SJCRH30 (cell line): ENCODE measurements at regions not wholly inside any gene's neighbourhood (a gene's known extent, or its start where the extent isn't known, plus 50 kb on each side); places are given as distances from the start of the nearest gene placed in this dataset.
A peak's percentile ranks its signal among the peaks of the same experiment; 100 is the strongest.

ENCODE experiments used
- DNase-seq, 2 experiments: peaks; one replicate each; pipeline ENCODE4 v3.0.0-alpha.2; 2015 to 2020
- H3K27ac ChIP-seq: fragments of 250-450 bp; sonication (Bioruptor Pico); 2 replicates; pipeline ENCODE4 v1.5.1; 2020; ENCODE audit warnings: mild to moderate bottlenecking, moderate library complexity
- H3K27me3 ChIP-seq: fragments of 250-450 bp; sonication (Bioruptor Pico); 2 replicates; pipeline ENCODE4 v1.5.1; 2020; ENCODE audit warnings: mild to moderate bottlenecking, moderate library complexity
- H3K36me3 ChIP-seq: fragments of 250-450 bp; sonication (Bioruptor Pico); 2 replicates; pipeline ENCODE4 v1.5.1; 2020; ENCODE audit warnings: mild to moderate bottlenecking, moderate library complexity
- H3K4me1 ChIP-seq: fragments of 250-450 bp; sonication (Bioruptor Pico); 2 replicates; pipeline ENCODE4 v1.5.1; 2020; ENCODE audit warnings: mild to moderate bottlenecking, moderate library complexity
- H3K4me3 ChIP-seq: fragments of 250-450 bp; sonication (Bioruptor Pico); 2 replicates; pipeline ENCODE4 v1.5.1; 2020; ENCODE audit warnings: mild to moderate bottlenecking, moderate library complexity
- H3K9me3 ChIP-seq: fragments of 250-450 bp; sonication (Bioruptor Pico); replicated peaks from 2 replicates; pipeline ENCODE4 v1.5.1; 2020; ENCODE audit warnings: mild to moderate bottlenecking, moderate library complexity

DNA sequence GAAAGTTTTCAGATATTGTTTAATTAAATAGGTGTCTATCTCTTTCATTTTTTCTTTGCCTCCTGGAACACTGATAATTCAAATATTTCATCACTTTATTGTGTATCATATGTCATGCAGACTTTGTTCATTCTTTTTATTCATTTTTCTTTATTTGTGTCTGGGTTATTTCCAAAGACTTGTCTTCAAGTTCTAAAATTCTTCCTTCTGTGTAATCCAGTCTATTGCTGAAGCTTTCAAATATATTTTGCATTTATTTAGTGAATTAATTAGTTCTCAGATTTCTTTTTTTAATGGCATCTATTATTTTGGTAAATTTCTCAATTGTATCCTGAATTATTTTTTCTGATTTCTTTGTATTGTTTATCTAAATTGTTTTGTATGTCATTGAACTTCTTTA lies 70.1 kb downstream of the ZNF330 start:
- H3K4me3 ChIP-seq, result no peak overlapping the region
- H3K9me3 ChIP-seq, result no peaks in the 10 kb centered on the region
- no peaks in the 10 kb centered on the region for H3K4me1 ChIP-seq
- H3K27me3 ChIP-seq, result no peaks in the 10 kb centered on the region
- no peaks in the 10 kb centered on the region for H3K36me3 ChIP-seq
- no peak for DNase-seq
- H3K27ac ChIP-seq, result no peak overlapping the region

DNA sequence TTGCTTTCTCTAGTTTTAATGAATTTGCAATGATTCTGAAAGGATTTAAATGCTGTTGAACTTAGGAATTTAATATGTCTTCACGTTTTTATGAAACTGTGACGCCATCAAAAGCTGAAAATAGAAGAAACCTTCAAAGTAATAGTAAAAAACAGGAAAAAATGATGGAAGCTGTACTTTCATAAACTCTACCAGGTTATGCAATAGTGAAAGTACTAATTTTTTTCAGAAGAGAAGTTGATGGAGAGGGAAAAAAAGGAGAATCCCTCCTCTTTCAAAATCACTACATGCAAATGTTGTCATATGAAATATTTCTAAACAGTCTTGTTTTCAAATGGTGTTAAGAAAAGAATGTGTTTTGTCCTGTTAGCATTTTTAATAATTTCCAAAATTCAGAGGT lies 73.6 kb downstream of the ZNF330 start:
- Histone ChIP-seq H3K27ac (no peak overlapping the region), H3K27me3 (no peaks in the 10 kb centered on the region)
- no peak for DNase-seq

DNA sequence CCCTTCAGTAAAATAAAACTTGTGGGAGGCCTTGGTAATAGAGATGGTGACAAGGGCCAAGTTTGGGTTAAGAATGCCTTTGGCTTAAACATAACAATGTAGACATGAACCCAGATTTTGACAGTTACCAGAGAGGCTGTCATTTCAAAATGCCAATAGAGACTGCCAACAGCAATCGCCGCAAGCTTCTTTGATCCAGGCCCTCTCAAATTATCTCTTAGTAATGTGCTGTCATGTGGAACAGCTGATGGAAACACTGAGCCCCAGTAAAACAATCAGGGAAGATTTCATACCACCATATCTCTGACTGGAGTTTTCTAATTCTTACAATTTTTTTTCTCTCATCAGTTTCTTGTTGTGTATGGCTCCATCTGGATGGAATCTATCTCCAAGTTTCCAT lies 80.5 kb downstream of the ZNF330 start:
- no peaks in the 10 kb centered on the region for H3K4me1 ChIP-seq
- no peak overlapping the region for H3K4me3 ChIP-seq
- no peak overlapping the region for H3K27ac ChIP-seq
- H3K9me3 ChIP-seq, result no peaks in the 10 kb centered on the region
- no peaks in the 10 kb centered on the region for H3K36me3 ChIP-seq
- H3K27me3 ChIP-seq, result no peaks in the 10 kb centered on the region
- no peak for DNase-seq

More for the DNA sequence above, 73.6 kb downstream of the ZNF330 start:
- no peaks in the 10 kb centered on the region for H3K36me3 ChIP-seq
- H3K4me1 ChIP-seq, result no peaks in the 10 kb centered on the region
- H3K9me3 ChIP-seq, result no peaks in the 10 kb centered on the region
- no peak overlapping the region for H3K4me3 ChIP-seq

GRCh38 chr4:141302924-141303323 lies 82.2 kb downstream of the ZNF330 start:
- Histone ChIP-seq H3K36me3 (no peaks in the 10 kb centered on the region), H3K9me3 (no peaks in the 10 kb centered on the region), H3K4me1 (no peaks in the 10 kb centered on the region), H3K27ac (no peak overlapping the region), H3K4me3 (no peak overlapping the region), H3K27me3 (no peaks in the 10 kb centered on the region)
- DNase-seq, result no peak

GRCh38 chr4:141304346-141304745 lies 83.7 kb downstream of the ZNF330 start:
- no peaks in the 10 kb centered on the region for H3K4me1 ChIP-seq
- no peaks in the 10 kb centered on the region for H3K9me3 ChIP-seq
- H3K36me3 ChIP-seq, result no peaks in the 10 kb centered on the region
- no peaks in the 10 kb centered on the region for H3K27me3 ChIP-seq
- no peak for DNase-seq
- H3K27ac ChIP-seq, result no peak overlapping the region
- H3K4me3 ChIP-seq, result no peak overlapping the region

- Histone ChIP-seq H3K27ac (no peak overlapping the region), H3K4me3 (no peak overlapping the region), H3K36me3 (no peaks in the 10 kb centered on the region), H3K27me3 (no peaks in the 10 kb centered on the region), H3K9me3 (no peaks in the 10 kb centered on the region), H3K4me1 (no peaks in the 10 kb centered on the region)
- no peak for DNase-seq
Observed at GRCh38 chr4:141306331-141306730, 85.6 kb downstream of the ZNF330 start.

- Histone ChIP-seq H3K4me3 (no peak overlapping the region), H3K27me3 (no peaks in the 10 kb centered on the region), H3K36me3 (no peaks in the 10 kb centered on the region), H3K4me1 (no peaks in the 10 kb centered on the region), H3K27ac (no peak overlapping the region), H3K9me3 (no peaks in the 10 kb centered on the region)
- DNase-seq, result peak; percentile 81 to 85
Observed at GRCh38 chr4:141307241-141307689, 86.6 kb downstream of the ZNF330 start.

- no peak overlapping the region for H3K27ac ChIP-seq
- no peaks in the 10 kb centered on the region for H3K36me3 ChIP-seq
- H3K4me1 ChIP-seq, result no peaks in the 10 kb centered on the region
- no peaks in the 10 kb centered on the region for H3K9me3 ChIP-seq
- DNase-seq, result no peak
- no peaks in the 10 kb centered on the region for H3K27me3 ChIP-seq
- H3K4me3 ChIP-seq, result no peak overlapping the region
Observed at GRCh38 chr4:141309874-141310273, 89.2 kb downstream of the ZNF330 start.

GRCh38 chr4:141311246-141312204 lies 90.8 kb downstream of the ZNF330 start:
- H3K4me3 ChIP-seq, result no peak overlapping the region
- no peaks in the 10 kb centered on the region for H3K4me1 ChIP-seq
- no peak for DNase-seq
- H3K36me3 ChIP-seq, result no peaks in the 10 kb centered on the region
- H3K27me3 ChIP-seq, result no peaks in the 10 kb centered on the region
- no peaks in the 10 kb centered on the region for H3K9me3 ChIP-seq
- no peak overlapping the region for H3K27ac ChIP-seq

GRCh38 chr4:141314627-141315026 lies 93.9 kb downstream of the ZNF330 start:
- Histone ChIP-seq H3K27ac (no peak overlapping the region), H3K4me3 (no peak overlapping the region), H3K27me3 (no peaks in the 10 kb centered on the region), H3K36me3 (no peaks in the 10 kb centered on the region), H3K4me1 (no peaks in the 10 kb centered on the region), H3K9me3 (no peaks in the 10 kb centered on the region)
- DNase-seq, result no peak

DNA sequence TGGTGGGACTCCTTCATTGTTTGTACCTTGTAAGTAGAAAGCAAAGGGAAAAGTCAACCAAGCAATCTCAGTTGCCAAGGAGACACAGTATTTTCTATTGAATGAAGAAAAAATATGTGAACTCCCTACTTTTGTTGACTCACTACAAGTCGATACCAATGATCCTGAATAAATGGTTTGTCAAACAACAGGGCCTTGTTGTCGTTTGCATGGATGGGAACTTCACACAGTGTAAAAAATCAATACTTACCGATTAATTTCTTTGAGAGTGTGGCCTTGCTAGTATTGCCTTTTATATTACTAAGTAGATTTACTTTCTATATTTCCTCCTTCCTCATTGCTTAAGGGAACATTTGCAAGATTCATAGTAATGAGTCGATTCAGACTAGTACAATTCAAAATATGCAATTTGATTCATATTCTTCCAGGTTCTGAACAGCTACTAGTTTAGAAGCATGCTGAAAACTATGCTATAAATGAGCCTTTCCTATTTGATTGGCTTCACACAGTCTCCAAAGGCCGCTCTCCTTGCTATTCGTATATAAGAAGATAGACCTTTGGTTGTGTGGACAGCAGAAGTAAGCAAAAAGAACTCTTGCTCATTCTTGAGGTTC lies 108.0 kb downstream of the ZNF330 start:
- Histone ChIP-seq H3K4me3 (no peak overlapping the region), H3K27ac (no peak overlapping the region), H3K27me3 (no peaks in the 10 kb centered on the region), H3K4me1 (no peaks in the 10 kb centered on the region), H3K9me3 (no peaks in the 10 kb centered on the region), H3K36me3 (no peaks in the 10 kb centered on the region)
- DNase-seq, result no peak

DNA sequence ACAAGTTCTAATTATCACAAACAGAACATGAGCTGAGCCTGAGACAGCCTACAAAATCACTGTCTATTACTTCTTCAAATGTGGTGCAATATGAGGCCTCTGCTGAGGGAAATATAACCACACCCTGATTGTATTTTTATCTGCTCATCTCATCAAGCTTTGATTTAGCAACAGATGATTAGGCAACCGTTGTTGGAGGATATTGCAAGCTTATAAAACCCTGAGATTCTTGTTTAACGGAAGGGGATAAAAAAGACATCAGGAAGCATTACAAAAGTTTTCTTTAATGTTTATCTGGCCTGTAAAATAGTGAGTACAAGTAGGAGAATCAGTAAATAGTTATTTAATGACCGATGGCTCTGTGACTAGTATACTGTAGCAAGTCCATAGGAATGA lies 108.5 kb downstream of the ZNF330 start:
- Histone ChIP-seq H3K9me3 (no peaks in the 10 kb centered on the region), H3K27ac (no peak overlapping the region), H3K36me3 (no peaks in the 10 kb centered on the region), H3K27me3 (no peaks in the 10 kb centered on the region), H3K4me1 (no peaks in the 10 kb centered on the region), H3K4me3 (no peak overlapping the region)
- no peak for DNase-seq

DNA sequence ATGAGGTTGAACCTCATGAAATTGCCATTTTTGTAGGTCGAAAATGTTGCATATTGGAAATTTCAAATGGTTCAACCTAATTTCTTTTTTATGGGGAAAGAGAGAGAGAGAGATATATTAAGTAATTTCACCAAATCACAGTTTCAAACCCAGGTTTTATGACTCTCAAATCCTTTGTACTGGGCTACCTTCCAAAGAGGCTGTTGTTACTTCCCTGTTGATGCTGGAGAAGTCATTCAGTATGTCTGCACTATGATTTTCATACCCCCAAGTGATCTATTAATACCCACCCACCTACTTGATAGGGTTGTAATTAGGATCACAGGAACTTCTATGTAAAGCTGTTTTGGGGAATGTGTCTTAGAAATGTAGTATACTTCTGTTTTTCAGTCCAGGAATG lies 109.9 kb downstream of the ZNF330 start:
- no peak overlapping the region for H3K27ac ChIP-seq
- H3K4me1 ChIP-seq, result no peaks in the 10 kb centered on the region
- no peaks in the 10 kb centered on the region for H3K27me3 ChIP-seq
- DNase-seq, result no peak
- H3K9me3 ChIP-seq, result no peaks in the 10 kb centered on the region
- H3K36me3 ChIP-seq, result no peaks in the 10 kb centered on the region
- peak overlapping the region; percentile 55 for H3K4me3 ChIP-seq

- H3K27ac ChIP-seq, result 0 out of 2 replicates have a peak overlapping the region, but pooled peaks have one; percentile 5
- peak overlapping the region; percentile 55 for H3K4me3 ChIP-seq
- no peaks in the 10 kb centered on the region for H3K36me3 ChIP-seq
- H3K4me1 ChIP-seq, result no peaks in the 10 kb centered on the region
- no peak for DNase-seq
- no peaks in the 10 kb centered on the region for H3K27me3 ChIP-seq
- H3K9me3 ChIP-seq, result no peaks in the 10 kb centered on the region
Observed at GRCh38 chr4:141331534-141332358, 111.1 kb downstream of the ZNF330 start.
